Liver (tissue), 7 donors: ENCODE measurements at regions not wholly inside any gene's neighbourhood (a gene's known extent, or its start where the extent isn't known, plus 50 kb on each side); places are given as distances from the start of the nearest gene placed in this dataset.

Experiments used
- DNase-seq: peaks from one replicate; pipeline ENCODE4 v3.0.0-alpha.2; 2017; ENCODE audit warnings: low spot score
- H3K27ac ChIP-seq, 2 donors: one replicate each; pipeline ENCODE4 v1.7.0; 2013; ENCODE audit warnings: inconsistent platforms in 2 of 2, low read length in 2 of 2, control low read depth in 1 of 2, low read depth in 1 of 2, mild to moderate bottlenecking in 1 of 2
- H3K27me3 ChIP-seq, 4 donors: one replicate each; pipeline versions ENCODE4 v1.6.1 to v1.7.0; 2013; ENCODE audit warnings: low read length in 3 of 4, inconsistent platforms in 1 of 4, mild to moderate bottlenecking in 1 of 4, moderate library complexity in 1 of 4; ENCODE audit not compliant: control insufficient read depth in 4 of 4, insufficient read depth in 4 of 4
- H3K36me3 ChIP-seq, 4 donors: one replicate each; pipeline versions ENCODE4 v1.6.1 to v1.7.0; 2013; ENCODE audit warnings: low read length in 3 of 4, mild to moderate bottlenecking in 3 of 4, low read depth in 1 of 4, moderate library complexity in 1 of 4; ENCODE audit not compliant: control insufficient read depth in 4 of 4, insufficient read depth in 3 of 4
- H3K4me1 ChIP-seq, 4 donors: one replicate each; pipeline versions ENCODE4 v1.6.1 to v1.7.0; 2013; ENCODE audit warnings: low read length in 3 of 4, mild to moderate bottlenecking in 3 of 4, moderate library complexity in 1 of 4; ENCODE audit not compliant: control insufficient read depth in 4 of 4, insufficient read depth in 4 of 4
- H3K4me3 ChIP-seq, 3 donors: one replicate each; pipeline versions ENCODE4 v1.6.1 to v1.7.0; 2013; ENCODE audit warnings: low read length in 3 of 3, control low read depth in 1 of 3, low read depth in 1 of 3, mild to moderate bottlenecking in 1 of 3
- H3K9ac ChIP-seq, 2 donors: one replicate each; pipeline ENCODE4 v1.7.0; 2013; ENCODE audit warnings: low read length in 2 of 2, mild to moderate bottlenecking in 2 of 2, moderate library complexity in 2 of 2, control low read depth in 1 of 2, low read depth in 1 of 2
- H3K9me3 ChIP-seq, 4 donors: one replicate each; pipeline versions ENCODE4 v1.6.1 to v1.7.0; 2013; ENCODE audit warnings: low read length in 3 of 4; ENCODE audit not compliant: control insufficient read depth in 4 of 4
- CTCF ChIP-seq: fragments of 150-350 bp; IDR thresholded peaks from 2 replicates; pipeline ENCODE4 v1.5.1; 2017; ENCODE audit warnings: improper control_type of control experiment, low read depth, low read length; ENCODE audit not compliant: missing input control
- EGR1 ChIP-seq, 2 donors: IDR thresholded peaks; 2 replicates each; pipeline ENCODE4 v1.6.1; 2016 to 2018; ENCODE audit warnings: antibody characterized with exemption in 2 of 2, low read depth in 2 of 2
- FOXA1 ChIP-seq: IDR thresholded peaks from 2 replicates; pipeline ENCODE4 v1.6.1; 2016; ENCODE audit warnings: antibody characterized with exemption
- FOXA2 ChIP-seq: IDR thresholded peaks from 2 replicates; pipeline ENCODE4 v1.6.1; 2016; ENCODE audit warnings: antibody characterized with exemption
- GABPA ChIP-seq, 2 donors: IDR thresholded peaks in 1 of 2; conservative IDR thresholded peaks in 1 of 2; 2 replicates each; pipeline ENCODE4 v1.6.1; 2016; ENCODE audit warnings: antibody characterized with exemption in 2 of 2, mild to moderate bottlenecking in 1 of 2, moderate library complexity in 1 of 2
- HNF4A ChIP-seq, 2 donors: conservative IDR thresholded peaks; 2 replicates each; pipeline ENCODE4 v1.6.1; 2016; ENCODE audit warnings: antibody characterized with exemption in 2 of 2, mild to moderate bottlenecking in 2 of 2
- HNF4G ChIP-seq: IDR thresholded peaks from 2 replicates; pipeline ENCODE4 v1.6.1; 2016; ENCODE audit warnings: antibody characterized with exemption
- JUND ChIP-seq, 2 donors: IDR thresholded peaks; 2 replicates each; pipeline ENCODE4 v1.6.1; 2016; ENCODE audit warnings: antibody characterized with exemption in 2 of 2
- MAX ChIP-seq: IDR thresholded peaks from 2 replicates; pipeline ENCODE4 v1.6.1; 2016; ENCODE audit warnings: antibody characterized with exemption
- NR2F2 ChIP-seq: IDR thresholded peaks from 2 replicates; pipeline ENCODE4 v1.6.1; 2016; ENCODE audit warnings: antibody characterized with exemption
- RAD21 ChIP-seq, 2 donors: IDR thresholded peaks; 2 replicates each; pipeline ENCODE4 v1.6.1; 2016; ENCODE audit warnings: antibody characterized with exemption in 2 of 2, mild to moderate bottlenecking in 2 of 2
- REST ChIP-seq: IDR thresholded peaks from 2 replicates; pipeline ENCODE4 v1.6.1; 2016; ENCODE audit warnings: antibody characterized with exemption, mild to moderate bottlenecking
- RXRA ChIP-seq, 2 donors: IDR thresholded peaks; 2 replicates each; pipeline ENCODE4 v1.6.1; 2017 to 2018; ENCODE audit warnings: antibody characterized with exemption in 2 of 2, mild to moderate bottlenecking in 1 of 2
- SP1 ChIP-seq: IDR thresholded peaks from 2 replicates; pipeline ENCODE4 v1.6.1; 2018; ENCODE audit warnings: antibody characterized with exemption, mild to moderate bottlenecking
- TAF1 ChIP-seq: conservative IDR thresholded peaks from 2 replicates; pipeline ENCODE4 v1.6.1; 2016; ENCODE audit warnings: antibody characterized with exemption, mild to moderate bottlenecking
- YY1 ChIP-seq: IDR thresholded peaks from 2 replicates; pipeline ENCODE4 v1.6.1; 2016; ENCODE audit warnings: antibody characterized with exemption, mild to moderate bottlenecking
- TF ChIP-seq, protein P1 (sequence below): IDR thresholded peaks from 2 replicates; pipeline ENCODE4 v1.6.1; 2016; ENCODE audit warnings: antibody characterized with exemption
- TF ChIP-seq, protein P2 (sequence below): IDR thresholded peaks from 2 replicates; pipeline ENCODE4 v1.6.1; 2016; ENCODE audit warnings: antibody characterized with exemption
- donor health status: healthy.
- donor health status: healthy.
- donor health status: healthy.
- donor health status: healthy.

DNA sequence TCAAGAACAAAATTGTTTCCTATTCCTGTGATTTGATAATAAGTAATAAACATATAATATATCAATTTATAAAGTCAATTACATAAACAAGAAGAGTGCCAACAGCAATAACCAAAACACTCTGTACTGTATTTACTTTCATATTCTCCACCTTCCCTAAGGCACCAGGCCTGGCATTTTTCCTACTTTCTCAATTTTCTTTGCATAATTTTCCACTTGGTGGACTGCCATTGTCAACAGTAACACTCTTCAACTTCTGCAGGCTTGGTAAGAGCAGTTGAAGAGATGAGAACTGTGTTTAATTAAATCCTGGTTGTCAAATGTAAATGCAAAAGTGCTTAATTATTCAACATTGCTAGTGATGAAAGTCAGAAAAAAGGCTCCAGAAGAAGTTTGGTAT is 229.8 kb upstream of the PLSCR5 start:
- Histone ChIP-seq H3K4me3 (no peak overlapping the region), H3K4me1 (no peaks in the 10 kb centered on the region), H3K9me3 (no peaks in the 10 kb centered on the region), H3K27me3 (peaks cover 0 to 1% (median 0%) of the 10 kb centered on the region in 4 donors), H3K27ac (no peak overlapping the region), H3K9ac (no peak overlapping the region), H3K36me3 (no peaks in the 10 kb centered on the region)
- no peak for DNase-seq
- no peak for TF ChIP-seq HNF4A (conservative IDR thresholded peaks at IDR 0.05)
- TF ChIP-seq, protein P1, sequence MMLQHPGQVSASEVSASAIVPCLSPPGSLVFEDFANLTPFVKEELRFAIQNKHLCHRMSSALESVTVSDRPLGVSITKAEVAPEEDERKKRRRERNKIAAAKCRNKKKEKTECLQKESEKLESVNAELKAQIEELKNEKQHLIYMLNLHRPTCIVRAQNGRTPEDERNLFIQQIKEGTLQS, result no peak
- no peak for TF ChIP-seq FOXA1
- TF ChIP-seq RAD21 (IDR thresholded peaks at IDR 0.05), result no peak
- no peak for TF ChIP-seq CTCF
- TF ChIP-seq, protein P2, sequence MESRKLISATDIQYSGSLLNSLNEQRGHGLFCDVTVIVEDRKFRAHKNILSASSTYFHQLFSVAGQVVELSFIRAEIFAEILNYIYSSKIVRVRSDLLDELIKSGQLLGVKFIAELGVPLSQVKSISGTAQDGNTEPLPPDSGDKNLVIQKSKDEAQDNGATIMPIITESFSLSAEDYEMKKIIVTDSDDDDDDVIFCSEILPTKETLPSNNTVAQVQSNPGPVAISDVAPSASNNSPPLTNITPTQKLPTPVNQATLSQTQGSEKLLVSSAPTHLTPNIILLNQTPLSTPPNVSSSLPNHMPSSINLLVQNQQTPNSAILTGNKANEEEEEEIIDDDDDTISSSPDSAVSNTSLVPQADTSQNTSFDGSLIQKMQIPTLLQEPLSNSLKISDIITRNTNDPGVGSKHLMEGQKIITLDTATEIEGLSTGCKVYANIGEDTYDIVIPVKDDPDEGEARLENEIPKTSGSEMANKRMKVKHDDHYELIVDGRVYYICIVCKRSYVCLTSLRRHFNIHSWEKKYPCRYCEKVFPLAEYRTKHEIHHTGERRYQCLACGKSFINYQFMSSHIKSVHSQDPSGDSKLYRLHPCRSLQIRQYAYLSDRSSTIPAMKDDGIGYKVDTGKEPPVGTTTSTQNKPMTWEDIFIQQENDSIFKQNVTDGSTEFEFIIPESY, result no peak
- TF ChIP-seq HNF4G, result no peak
- TF ChIP-seq TAF1, result no peak
- TF ChIP-seq MAX, result no peak
- TF ChIP-seq FOXA2, result no peak
- TF ChIP-seq YY1, result no peak
- no peak for TF ChIP-seq NR2F2
- TF ChIP-seq RXRA (IDR thresholded peaks at IDR 0.05), result no peak
- no peak for TF ChIP-seq SP1
- TF ChIP-seq JUND (IDR thresholded peaks at IDR 0.05), result no peak
- no peak for TF ChIP-seq EGR1 (IDR thresholded peaks at IDR 0.05; ENCODE audit: low read depth in 2 of 2)
- TF ChIP-seq REST, result no peak
- TF ChIP-seq GABPA (IDR thresholded peaks at IDR 0.05 in 1 of 2, conservative IDR thresholded peaks at IDR 0.05 in 1 of 2), result no peak
